Stimulated activated CD4-positive, alpha-beta T cell treated with anti-CD3 and anti-CD28 coated beads, Interleukin-2, amount 100 ng/mL, for 24 hours (primary cell): ENCODE measurements at regions not wholly inside any gene's neighbourhood (a gene's known extent, or its start where the extent isn't known, plus 50 kb on each side); places are given as distances from the start of the nearest gene placed in this dataset.

ENCODE experiments used
- DNase-seq, 2 donors: peaks; one replicate each; pipeline ENCODE4 v3.0.0-alpha.2; 2020

GRCh38 chr1:209249785-209250440, 333.6 kb upstream of the CAMK1G start:
- DNase-seq = no peak

GRCh38 chr1:209250861-209251636, 332.5 kb upstream of the CAMK1G start:
- DNase-seq = no peak

- DNase-seq = no peak
Observed at GRCh38 chr1:209256766-209257350, 326.7 kb upstream of the CAMK1G start.

- DNase-seq = no peak
Observed at GRCh38 chr1:209257454-209257853, 326.1 kb upstream of the CAMK1G start.

GRCh38 chr1:209260136-209260535, 323.4 kb upstream of the CAMK1G start:
- no peak for DNase-seq

- DNase-seq = no peak
Observed at GRCh38 chr1:209262631-209263030, 320.9 kb upstream of the CAMK1G start.

GRCh38 chr1:209265301-209265700, 318.2 kb upstream of the CAMK1G start:
- no peak for DNase-seq

GRCh38 chr1:209266590-209267205, 316.8 kb upstream of the CAMK1G start:
- DNase-seq = no peak

GRCh38 chr1:209267968-209268367, 315.5 kb upstream of the CAMK1G start:
- DNase-seq = no peak

- no peak for DNase-seq
Observed at GRCh38 chr1:209268479-209268878, 315.0 kb upstream of the CAMK1G start.

GRCh38 chr1:209276321-209276720, 307.2 kb upstream of the CAMK1G start:
- DNase-seq = no peak

GRCh38 chr1:209277662-209278061, 305.9 kb upstream of the CAMK1G start:
- DNase-seq = no peak

- no peak for DNase-seq
Observed at GRCh38 chr1:209291715-209292114, 291.8 kb upstream of the CAMK1G start.

- no peak for DNase-seq
Observed at GRCh38 chr1:209302779-209303568, 280.5 kb upstream of the CAMK1G start.

- DNase-seq = no peak
Observed at GRCh38 chr1:209304166-209304565, 279.3 kb upstream of the CAMK1G start.

GRCh38 chr1:209305221-209305954, 278.1 kb upstream of the CAMK1G start:
- DNase-seq = no peak

- DNase-seq = no peak
Observed at GRCh38 chr1:209307846-209308245, 275.7 kb upstream of the CAMK1G start.

GRCh38 chr1:209309198-209309597, 274.3 kb upstream of the CAMK1G start:
- no peak for DNase-seq

GRCh38 chr1:209311770-209312169, 271.7 kb upstream of the CAMK1G start:
- DNase-seq = no peak

GRCh38 chr1:209316929-209317328, 266.6 kb upstream of the CAMK1G start:
- DNase-seq = no peak

GRCh38 chr1:209318181-209319056, 265.1 kb upstream of the CAMK1G start:
- no peak for DNase-seq
